GM20000 (cell line): ENCODE measurements at regions not wholly inside any gene's neighbourhood (a gene's known extent, or its start where the extent isn't known, plus 50 kb on each side); places are given as distances from the start of the nearest gene placed in this dataset.

Experiments
- DNase-seq: peaks from one replicate; pipeline ENCODE4 v3.0.0; 2012; ENCODE audit warnings: low spot score
- CTCF ChIP-seq: IDR thresholded peaks from 2 replicates; pipeline ENCODE4 v1.5.1; 2012; ENCODE audit warnings: mild to moderate bottlenecking, control low read depth; ENCODE audit errors: extremely low read depth, missing control alignments

GRCh38 chr18:29157057-29157780 lies 980.3 kb upstream of the CDH2 start:
- no peak for DNase-seq
- no peak for TF ChIP-seq CTCF

GRCh38 chr18:29156531-29156930 lies 979.6 kb upstream of the CDH2 start:
- no peak for DNase-seq
- no peak for TF ChIP-seq CTCF

- DNase-seq, result no peak
Observed at GRCh38 chr18:29154758-29155725, 978.1 kb upstream of the CDH2 start.

GRCh38 chr18:29154196-29154757 lies 977.3 kb upstream of the CDH2 start:
- no peak for TF ChIP-seq CTCF
- DNase-seq, result no peak

More at GRCh38 chr18:29154758-29155725, 978.1 kb upstream of the CDH2 start:
- no peak for TF ChIP-seq CTCF

- no peak for DNase-seq
- TF ChIP-seq CTCF, result no peak
Observed at GRCh38 chr18:29153091-29153490, 976.2 kb upstream of the CDH2 start.

- TF ChIP-seq CTCF, result no peak
- DNase-seq, result no peak
Observed at GRCh38 chr18:29147944-29148343, 971.0 kb upstream of the CDH2 start.

- no peak for DNase-seq
- TF ChIP-seq CTCF, result no peak
Observed at GRCh38 chr18:29146068-29146467, 969.1 kb upstream of the CDH2 start.
